GM18868 (cell line): ENCODE measurements at regions not wholly inside any gene's neighbourhood (a gene's known extent, or its start where the extent isn't known, plus 50 kb on each side); places are given as distances from the start of the nearest gene placed in this dataset.
"Not testable (repeated sequence)": the region's sequence is repeated elsewhere in the genome, so short reads cannot be mapped to it uniquely, and the experiment has no call there.

Experiments
- ATAC-seq: cut with Tn5 transposase; IDR thresholded peaks from one replicate; pipeline ENCODE4 v1.9.1; 2021; ENCODE audit warnings: mild to moderate bottlenecking, moderate library complexity; ENCODE audit not compliant: unreplicated experiment

DNA sequence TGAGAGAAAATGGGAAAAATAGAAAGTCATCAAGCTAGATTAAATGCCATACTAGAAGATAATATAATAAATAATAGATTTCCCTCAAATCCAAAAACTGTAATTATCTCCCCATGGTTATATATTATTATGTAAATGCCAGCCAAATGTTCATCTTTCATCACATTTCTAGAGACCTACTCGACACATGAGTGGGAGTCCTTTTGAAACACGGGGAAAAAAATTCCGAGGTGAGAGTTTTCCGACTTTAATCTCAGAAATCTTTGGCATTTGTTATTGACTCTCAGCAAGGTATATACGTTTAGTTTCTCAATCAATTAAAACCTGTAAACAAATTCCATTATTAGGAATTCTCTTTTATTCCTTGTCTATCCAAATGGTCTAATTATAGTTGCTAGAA, 465.4 kb upstream of the SMIM31 start:
- ATAC-seq: no peak

DNA sequence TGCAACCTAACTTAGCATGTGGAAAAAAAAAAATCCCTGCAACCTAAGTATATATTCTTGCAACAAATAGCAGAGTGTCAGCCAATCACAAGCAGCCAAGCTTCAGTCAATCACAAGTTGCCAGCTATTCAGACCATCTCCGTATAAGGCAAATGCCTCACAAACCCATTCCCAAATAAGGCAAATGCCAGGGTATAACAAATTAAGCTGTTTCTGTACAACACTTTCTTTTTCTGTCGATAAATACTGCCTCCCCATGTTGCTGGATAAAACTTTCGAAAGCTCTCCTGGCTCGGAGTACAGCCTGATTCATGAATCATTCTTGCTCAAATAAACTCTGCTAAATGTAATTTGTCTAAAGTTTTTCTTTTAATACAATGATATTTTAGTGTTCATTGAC, 460.7 kb upstream of the SMIM31 start:
- ATAC-seq: no peak

DNA sequence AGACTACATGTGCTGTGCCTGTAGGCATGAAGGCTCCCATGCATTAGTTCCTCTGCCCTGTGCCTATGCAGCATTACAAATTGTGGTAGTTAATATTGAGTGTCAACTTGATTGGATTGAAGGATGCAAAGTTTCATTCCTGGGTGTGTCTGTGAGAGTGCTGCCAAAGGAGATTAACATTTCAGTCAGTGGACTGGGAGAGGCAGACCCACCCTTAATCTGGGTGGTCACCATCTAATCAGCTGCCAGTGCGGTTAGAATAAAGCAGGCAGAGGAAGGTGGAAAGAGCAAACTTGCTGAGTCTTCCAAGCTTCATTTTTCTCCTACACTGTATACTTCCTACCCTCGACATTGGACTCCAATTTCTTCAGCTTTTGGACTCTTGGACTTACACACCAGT, 460.2 kb upstream of the SMIM31 start:
- no peak for ATAC-seq

DNA sequence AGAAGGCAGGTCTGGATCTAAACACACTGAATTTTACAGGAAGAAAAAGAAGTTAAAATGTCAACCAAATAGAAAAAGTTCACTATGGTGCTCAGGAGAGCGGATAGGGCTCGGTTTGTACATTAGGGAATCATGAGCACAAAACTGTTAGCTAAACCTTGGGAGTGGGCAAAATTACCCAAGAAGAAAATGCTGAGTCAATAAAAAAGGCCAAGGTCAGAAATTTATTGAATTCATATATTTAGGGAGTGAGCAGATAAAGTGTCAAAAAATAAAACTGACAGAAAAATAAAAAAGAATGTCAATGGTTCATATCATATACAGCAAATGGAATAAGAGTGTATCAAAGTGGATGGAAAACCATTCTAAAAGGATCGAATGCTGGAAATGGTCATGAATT, 452.5 kb upstream of the SMIM31 start:
- ATAC-seq: no peak

DNA sequence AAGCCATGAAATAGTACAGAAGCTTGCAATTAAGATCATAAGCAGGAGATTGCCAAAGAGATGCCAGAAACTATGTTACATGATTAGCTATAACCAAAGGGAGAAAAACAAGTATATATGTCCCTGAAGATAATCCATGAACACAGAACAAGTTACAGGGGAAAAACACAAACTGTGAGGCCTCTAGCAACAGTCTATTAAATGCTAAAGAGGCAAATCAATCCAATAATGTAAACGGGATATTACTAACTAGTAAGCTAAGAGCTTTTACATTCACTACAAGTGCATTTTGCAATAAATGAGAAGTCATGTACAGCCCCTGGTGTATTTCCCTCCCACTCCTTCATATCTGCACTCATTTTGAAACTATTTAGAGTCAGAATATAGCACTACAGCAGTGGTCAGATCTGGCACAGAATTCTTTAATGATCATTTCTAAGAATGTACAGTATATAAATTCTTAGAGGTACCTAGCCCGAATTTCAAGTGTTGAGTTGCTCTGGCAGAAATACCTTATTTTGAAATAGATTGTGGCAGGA, 449.8 kb upstream of the SMIM31 start:
- ATAC-seq: peak; percentile 95

DNA sequence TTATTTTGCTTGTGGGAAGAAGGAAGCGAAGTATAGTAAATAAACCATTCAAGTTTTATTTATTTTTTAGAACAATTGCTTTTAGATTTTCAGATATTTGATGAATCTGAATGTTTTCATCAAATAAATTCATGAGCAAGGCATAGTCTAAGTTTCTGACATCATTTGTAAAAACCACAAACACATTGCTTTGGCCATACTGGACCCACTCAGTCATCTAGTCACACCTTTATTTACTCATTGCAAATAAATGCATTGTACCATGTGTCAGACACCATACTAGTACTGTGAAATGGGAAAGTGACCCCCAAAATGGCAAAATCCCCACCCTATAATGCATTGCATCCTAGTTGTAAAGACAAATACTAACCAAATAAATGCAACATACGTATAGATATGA, 449.1 kb upstream of the SMIM31 start:
- ATAC-seq: no peak

DNA sequence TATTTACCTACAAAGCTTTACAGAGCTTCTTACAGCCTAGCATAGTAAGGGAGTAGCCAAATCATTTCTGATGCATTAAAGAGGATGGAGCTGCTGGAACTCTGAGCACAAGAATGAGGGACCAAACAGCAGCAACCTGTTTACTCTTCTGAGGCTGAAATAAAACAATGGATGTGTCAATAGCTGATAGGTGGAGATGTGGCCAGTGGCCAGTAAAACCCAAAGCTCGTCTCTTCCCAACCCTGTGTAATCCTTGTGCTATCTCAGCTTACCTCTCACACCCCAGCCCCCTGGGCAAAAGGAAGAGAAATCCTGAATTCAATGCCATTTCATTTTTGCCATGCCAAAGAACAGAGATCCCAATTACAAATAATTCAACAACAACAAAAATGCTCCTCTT, 446.7 kb upstream of the SMIM31 start:
- ATAC-seq: no peak

DNA sequence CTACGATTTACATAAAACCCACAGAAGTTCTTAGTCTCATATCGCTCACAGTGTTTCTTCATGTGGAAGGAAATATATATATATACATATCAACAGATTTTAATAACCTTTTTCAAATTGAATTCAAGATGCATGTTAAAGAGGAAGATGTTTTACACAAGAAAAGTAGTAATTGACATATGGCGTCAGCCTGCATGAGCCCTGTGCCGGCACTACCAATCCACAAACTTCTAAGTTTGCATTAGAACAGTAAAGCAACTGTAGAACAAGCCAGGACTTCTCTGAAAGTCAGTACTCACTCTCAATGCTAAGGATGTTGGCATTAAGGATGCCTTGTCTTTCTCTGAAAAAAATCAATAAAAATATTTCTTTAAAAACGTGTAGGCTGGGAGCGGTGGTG, 441.3 kb upstream of the SMIM31 start:
- no peak for ATAC-seq

DNA sequence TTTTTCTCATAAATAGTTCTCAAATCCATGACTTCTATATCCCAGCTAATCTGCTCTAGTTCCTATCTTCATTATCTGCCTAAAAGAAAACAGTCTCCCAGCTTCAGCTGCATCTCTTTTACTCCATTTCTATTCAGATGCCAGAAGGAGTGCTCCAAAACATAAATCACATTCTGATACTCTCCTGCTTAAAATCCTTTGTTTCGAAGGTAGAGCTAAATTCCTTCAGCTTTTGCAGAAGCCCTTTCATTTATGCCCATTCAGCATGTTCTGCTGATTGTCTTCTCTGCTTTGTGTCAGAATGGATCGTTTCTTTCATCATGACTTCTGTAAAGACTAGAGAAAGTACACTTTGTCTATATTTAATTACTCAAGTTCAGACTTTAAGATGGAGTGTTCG, 440.1 kb upstream of the SMIM31 start:
- no peak for ATAC-seq

DNA sequence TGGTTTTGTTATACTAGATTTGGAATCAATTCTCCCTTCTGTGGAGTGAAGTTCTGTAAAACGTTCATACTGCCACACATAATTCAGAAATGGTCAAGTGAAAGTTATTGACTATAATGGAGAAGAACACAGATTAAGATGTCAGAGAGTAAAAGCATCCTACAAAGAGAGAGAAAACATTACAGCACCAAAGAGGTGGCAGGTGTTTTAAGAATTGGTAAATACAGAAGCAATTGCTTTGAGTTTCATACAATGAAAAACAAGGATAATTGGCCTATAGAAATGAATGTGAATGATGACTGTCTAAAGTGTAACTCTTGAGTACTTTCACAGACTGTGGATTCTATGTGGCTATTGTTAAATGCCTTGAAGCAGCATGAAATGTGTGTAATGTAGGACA, 435.6 kb upstream of the SMIM31 start:
- ATAC-seq: no peak

DNA sequence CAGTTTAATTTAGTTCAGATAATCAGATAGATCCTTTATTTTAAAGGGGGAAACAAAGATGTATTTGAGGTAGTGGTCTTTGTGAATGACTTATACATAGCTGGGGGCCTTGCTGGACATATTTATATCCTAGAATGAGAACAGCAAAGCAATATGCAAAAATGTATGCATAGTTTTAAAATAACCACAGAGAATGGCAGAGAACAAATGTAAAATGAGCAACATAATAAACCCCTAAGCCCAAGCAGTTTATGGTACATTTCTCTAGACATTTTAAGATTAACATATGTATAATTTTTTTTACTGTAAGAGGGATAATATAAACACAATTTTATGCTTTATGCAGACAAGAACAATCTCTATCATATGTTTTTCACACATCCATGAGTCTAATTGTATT, 434.2 kb upstream of the SMIM31 start:
- ATAC-seq: no peak

DNA sequence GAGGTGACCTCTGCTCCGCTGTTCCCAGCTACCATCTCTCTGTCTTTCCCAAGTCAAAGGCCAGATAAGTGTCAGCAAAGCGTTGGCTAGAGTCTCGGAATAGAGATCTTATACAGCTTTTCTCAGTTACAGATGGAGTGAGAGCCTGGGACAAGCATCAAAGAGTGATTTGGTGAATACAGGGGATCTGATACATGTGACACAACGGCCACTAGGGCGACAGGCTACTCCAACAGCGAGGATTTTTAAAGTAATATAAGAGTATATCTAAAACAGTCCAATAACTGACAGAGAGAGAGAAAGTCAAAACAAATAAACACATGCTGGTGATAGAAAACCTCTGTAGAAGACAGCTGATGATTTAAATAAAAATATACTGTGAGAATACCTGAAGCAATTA, 433.1 kb upstream of the SMIM31 start:
- no peak for ATAC-seq

DNA sequence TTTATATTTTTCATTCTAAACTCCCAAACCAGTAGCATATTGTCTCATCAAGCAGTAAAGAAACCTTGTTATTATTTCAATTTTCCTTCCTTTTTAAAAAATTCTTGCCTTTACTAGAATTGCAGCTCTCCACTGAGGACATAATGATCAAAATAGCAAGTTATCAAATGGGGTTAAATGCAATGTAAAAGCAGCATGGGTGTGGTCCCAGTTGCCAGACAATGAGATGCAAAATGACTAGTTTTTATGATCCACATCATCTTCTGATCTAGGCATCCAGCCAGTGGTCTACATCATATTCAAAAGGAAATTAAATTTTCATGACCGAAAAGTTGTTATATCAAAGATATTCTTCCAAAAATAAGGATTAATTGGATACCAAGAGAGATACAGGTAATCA, 427.9 kb upstream of the SMIM31 start:
- ATAC-seq: no peak

DNA sequence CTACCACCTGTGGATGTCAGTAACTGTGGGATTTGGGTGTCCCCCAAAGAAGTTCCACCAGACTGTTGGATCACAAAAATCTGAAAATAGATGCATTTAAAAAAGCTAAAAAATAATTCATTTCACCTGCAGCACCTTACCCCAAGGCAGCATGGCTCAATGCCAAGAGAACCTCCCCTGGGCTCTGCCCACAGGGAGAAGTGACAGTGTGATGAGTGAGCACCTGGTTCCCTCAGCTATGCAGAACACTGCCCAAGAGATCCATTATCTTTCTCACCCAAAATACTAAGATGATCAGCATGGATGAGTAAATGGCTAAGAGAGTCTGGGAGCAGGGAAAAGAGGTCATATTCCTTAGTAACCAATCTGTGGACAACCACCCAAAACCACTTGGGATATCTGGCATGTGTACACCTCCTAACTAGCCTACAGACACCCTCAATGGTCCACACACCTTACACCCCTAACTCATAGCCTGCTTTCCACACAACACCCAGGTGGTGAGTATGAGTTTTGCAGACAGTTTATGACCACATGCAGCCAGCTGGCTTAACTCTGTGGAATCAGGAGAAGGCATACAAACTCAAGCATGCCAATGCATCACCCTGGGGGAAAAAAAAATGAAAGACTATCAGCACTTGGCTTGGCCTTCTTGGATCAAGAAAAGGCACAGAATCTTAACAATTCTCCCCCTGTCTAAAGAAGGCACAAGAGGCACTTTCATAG, 416.5 kb upstream of the SMIM31 start:
- no peak for ATAC-seq

DNA sequence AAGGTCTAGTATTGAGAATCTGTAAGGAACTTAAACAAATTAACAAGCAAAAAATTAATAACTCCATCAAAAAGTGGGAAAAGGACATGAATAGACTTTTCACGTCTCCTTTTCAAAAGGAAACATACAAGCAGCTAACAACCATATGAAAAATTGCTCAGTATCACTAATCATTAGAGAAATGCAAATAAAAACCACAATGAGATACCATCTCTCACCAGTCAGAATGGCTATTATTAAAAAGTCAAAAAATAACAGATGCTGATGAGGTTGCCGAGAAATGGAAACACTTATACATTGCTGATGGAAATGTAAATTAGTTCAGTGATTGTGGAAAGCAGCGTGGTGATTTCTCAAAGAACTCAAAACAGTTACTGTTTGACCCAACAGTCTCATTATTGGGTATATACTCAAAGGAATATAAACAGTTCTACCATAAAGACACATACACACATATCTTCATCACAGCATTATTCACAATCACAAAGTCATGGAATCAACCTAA, 410.4 kb upstream of the SMIM31 start:
- no peak for ATAC-seq

DNA sequence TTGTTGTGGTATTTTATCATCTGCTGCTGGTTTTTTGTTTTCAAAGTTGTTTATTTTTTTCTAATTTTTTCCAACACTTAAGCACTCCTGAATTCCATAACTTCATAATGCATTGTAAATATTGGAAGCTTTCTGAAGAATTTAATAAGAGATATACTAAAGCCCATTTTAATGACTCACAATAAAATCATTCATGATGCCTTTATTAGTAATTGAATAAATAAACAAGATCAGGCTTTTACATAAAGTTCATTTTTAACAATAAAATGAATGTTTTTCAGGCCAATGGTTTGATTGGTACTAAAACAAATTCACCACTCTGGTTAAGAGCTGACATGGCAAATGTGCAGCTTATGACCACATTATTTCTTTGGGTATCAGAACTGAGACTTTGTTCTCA, 408.2 kb upstream of the SMIM31 start:
- ATAC-seq: no peak

DNA sequence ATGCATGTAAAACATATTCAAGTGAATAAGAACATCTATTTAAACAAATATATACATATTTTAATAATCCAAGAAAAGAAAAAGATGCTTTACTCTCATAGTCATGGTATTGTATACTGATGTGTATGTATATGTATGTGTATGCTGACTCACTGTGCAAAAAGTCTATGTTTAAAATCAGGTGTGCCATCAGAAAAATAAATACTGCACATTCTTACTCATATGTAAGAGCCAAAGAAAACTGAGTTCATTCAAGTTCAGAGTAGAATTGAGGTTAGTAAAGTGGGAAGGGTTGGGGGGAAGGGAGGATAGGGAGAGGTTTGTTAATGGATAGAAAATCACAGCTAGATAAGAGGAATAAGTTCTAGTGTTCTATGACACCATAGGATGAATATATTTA, 403.9 kb upstream of the SMIM31 start:
- ATAC-seq: no peak

DNA sequence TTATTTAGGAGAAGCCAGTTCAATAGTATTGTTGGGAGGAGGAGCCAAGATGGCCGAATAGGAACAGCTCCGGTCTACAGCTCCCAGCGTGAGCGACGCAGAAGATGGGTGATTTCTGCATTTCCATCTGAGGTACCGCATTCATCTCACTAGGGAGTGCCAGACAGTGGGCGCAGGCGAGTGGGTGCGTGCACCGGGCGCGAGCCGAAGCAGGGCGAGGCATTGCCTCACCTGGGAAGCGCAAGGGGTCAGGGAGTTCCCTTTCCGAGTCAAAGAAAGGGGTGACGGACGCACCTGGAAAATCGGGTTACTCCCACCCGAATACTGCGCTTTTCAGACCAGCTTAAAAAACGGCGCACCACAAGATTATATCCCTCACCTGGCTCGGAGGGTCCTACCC, 403.2 kb upstream of the SMIM31 start:
- ATAC-seq: not testable (repeated sequence)

DNA sequence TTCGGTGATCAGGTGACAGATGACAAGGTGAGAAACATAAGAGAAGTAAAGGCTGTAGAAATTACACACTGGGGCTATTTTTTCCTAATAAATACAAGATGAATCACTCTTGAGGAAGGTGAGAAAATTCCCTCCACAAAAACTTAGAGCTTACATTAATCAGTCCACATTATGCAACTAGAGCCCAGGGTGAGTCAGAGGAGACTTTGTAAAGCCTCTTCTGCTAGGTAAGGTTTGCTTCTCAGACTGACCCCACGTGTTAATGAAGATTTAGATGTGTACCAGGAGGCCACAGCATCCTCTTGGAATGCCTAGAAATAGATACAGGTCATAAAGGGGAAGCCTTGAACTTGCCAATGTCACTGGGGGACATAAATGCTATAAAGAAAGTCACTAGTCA, 396.0 kb upstream of the SMIM31 start:
- ATAC-seq: no peak

DNA sequence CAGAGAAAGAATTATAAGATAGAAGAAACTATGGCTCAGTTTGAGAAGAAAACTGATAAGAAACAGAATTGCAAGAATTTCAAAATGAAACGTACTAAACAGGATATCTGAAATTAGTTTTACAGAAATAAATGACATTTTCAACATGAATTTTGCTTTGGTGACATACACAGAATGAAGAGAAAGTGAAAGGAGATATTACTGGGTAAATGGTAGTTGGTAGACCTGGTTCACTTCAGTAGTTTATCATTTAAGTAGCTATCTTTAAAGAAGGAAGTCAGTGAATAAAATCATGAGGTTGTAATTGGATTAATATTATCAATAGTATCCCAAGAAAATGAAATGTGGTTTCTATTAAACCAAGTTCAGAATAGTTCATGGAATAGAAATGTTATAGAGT, 395.5 kb upstream of the SMIM31 start:
- ATAC-seq: no peak

DNA sequence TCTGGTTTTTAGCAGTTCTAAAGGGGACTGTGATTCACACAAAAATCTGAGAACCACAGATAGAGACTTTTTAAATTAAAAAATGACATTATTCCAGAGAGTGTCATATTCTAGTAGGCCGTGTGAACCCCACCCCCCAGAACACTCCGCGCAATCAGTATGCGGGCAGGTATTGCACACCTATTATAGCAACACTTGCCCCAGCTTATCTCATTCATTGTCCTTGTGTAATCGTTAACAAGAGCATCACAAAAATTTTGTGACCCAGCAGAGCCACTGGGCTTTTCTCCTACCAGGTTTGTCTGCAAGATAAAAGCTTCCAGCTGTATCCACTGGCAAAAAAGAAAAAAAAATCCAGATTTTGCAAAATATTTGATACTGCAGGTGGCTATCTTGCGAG, 394.1 kb upstream of the SMIM31 start:
- no peak for ATAC-seq

DNA sequence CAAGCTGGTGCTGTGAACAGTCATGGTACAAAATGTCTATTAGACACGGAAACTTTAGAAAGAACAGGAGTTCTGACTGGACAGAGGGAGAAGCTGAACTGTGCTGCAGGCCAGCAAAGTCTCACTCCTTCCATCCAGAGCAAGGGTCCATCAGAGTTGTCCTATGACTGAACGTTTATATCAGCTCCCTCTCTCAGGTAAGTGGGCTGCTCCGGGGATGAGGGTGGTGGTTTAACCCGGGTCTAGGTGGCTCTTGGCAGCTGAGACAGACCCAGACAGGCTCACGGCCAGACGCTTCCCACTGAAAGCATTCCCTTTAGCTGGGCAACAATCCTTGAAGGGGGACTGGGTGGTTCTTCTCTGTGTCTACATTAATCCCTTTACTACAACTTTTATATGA, 385.0 kb upstream of the SMIM31 start:
- no peak for ATAC-seq

DNA sequence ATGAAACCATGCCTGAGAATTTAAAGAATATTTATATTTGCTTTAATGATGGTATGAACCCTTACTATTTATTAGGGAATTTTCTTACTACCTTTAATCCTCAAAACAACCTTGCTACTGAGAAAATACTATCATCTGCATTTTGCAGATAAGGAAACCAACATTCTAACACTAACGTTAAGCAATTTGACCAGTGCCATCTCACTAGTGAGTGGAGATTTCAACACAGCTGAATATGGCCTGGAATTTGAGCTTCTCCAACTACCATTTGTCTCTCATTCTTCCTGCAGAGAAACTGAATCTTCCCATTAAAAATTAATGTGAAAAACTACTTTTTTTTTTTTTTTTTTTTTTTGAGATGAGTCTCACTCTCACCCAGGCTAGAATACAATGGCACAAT, 380.9 kb upstream of the SMIM31 start:
- no peak for ATAC-seq
